ENCODE measurements at regions not wholly inside any gene's neighbourhood (a gene's known extent, or its start where the extent isn't known, plus 50 kb on each side); places are given as distances from the start of the nearest gene placed in this dataset.

DNA sequence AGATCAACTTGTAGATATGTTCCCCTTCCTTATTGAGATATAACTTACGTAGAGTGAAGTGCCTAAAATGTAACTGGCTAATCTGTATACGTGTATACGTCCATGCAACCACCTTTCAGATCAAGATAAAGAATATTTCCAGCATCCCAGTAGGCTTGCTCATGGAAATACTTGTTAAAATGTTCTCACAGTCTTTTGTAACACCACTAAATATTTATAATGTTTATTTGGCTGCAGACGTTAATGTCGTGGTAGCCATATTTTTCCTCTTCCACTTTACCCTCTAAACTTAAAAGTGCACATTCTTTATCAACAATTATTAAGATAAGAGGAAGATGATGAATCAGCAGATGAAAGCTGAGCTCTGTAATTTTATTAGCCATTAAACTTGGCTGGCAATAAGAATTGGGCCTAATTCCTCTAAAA is 447.4 kb downstream of the AEBP2 start:
- no peak for TF ChIP-seq EZH2 (IDR thresholded peaks at IDR 0.05; ENCODE audit: borderline replicate concordance, insufficient read depth, low read depth, low read length, poor library complexity, severe bottlenecking)
- TF ChIP-seq, protein P1, sequence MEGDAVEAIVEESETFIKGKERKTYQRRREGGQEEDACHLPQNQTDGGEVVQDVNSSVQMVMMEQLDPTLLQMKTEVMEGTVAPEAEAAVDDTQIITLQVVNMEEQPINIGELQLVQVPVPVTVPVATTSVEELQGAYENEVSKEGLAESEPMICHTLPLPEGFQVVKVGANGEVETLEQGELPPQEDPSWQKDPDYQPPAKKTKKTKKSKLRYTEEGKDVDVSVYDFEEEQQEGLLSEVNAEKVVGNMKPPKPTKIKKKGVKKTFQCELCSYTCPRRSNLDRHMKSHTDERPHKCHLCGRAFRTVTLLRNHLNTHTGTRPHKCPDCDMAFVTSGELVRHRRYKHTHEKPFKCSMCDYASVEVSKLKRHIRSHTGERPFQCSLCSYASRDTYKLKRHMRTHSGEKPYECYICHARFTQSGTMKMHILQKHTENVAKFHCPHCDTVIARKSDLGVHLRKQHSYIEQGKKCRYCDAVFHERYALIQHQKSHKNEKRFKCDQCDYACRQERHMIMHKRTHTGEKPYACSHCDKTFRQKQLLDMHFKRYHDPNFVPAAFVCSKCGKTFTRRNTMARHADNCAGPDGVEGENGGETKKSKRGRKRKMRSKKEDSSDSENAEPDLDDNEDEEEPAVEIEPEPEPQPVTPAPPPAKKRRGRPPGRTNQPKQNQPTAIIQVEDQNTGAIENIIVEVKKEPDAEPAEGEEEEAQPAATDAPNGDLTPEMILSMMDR (IDR thresholded peaks at IDR 0.05), result no peak

All from B cell (primary cell).